Retinal pigment epithelial cell (primary cell): ENCODE measurements at regions not wholly inside any gene's neighbourhood (a gene's known extent, or its start where the extent isn't known, plus 50 kb on each side); places are given as distances from the start of the nearest gene placed in this dataset.
"Not testable (repeated sequence)": the region's sequence is repeated elsewhere in the genome, so short reads cannot be mapped to it uniquely, and the experiment has no call there.

Experiments
- DNase-seq: peaks from one replicate; pipeline ENCODE4 v3.0.0-alpha.2; 2010; ENCODE audit warnings: low read depth
- H3K4me3 ChIP-seq: 2 replicates; pipeline ENCODE4 v1.5.1; 2011; ENCODE audit warnings: mild to moderate bottlenecking, low read length, control low read depth, moderate library complexity
- CTCF ChIP-seq: conservative IDR thresholded peaks from 2 replicates; pipeline ENCODE4 v1.5.1; 2011; ENCODE audit warnings: low read depth, low read length, control low read depth, inconsistent platforms

GRCh38 chr5:2863675-2864433, 112.4 kb upstream of the IRX2 start:
- no peak overlapping the region for H3K4me3 ChIP-seq
- no peak for DNase-seq
- no peak for TF ChIP-seq CTCF

- H3K4me3 ChIP-seq: no peak overlapping the region
Measured at GRCh38 chr5:2863133-2863532, 111.7 kb upstream of the IRX2 start.

GRCh38 chr5:2862176-2862575, 110.7 kb upstream of the IRX2 start:
- H3K4me3 ChIP-seq, DNase-seq: not testable (repeated sequence)

More at GRCh38 chr5:2863133-2863532, 111.7 kb upstream of the IRX2 start:
- no peak for DNase-seq
- no peak for TF ChIP-seq CTCF

GRCh38 chr5:2861605-2862004, 110.1 kb upstream of the IRX2 start:
- DNase-seq: no peak
- no peak for TF ChIP-seq CTCF
- no peak overlapping the region for H3K4me3 ChIP-seq

GRCh38 chr5:2860101-2860500, 108.6 kb upstream of the IRX2 start:
- H3K4me3 ChIP-seq: no peak overlapping the region
- no peak for TF ChIP-seq CTCF
- no peak for DNase-seq

GRCh38 chr5:2857837-2858236, 106.4 kb upstream of the IRX2 start:
- no peak for DNase-seq
- no peak for TF ChIP-seq CTCF
- H3K4me3 ChIP-seq: no peak overlapping the region

GRCh38 chr5:2856206-2856605, 104.7 kb upstream of the IRX2 start:
- DNase-seq: no peak
- H3K4me3 ChIP-seq: no peak overlapping the region
- no peak for TF ChIP-seq CTCF

- no peak overlapping the region for H3K4me3 ChIP-seq
- DNase-seq: no peak
- TF ChIP-seq CTCF: no peak
Measured at GRCh38 chr5:2852446-2852845, 101.0 kb upstream of the IRX2 start.
